HCT116 (cell line): ENCODE measurements at regions not wholly inside any gene's neighbourhood (a gene's known extent, or its start where the extent isn't known, plus 50 kb on each side); places are given as distances from the start of the nearest gene placed in this dataset.

ENCODE experiments used
- ATAC-seq: fragments of 200-7000 bp; cut with Tn5 transposase; 2 replicates; pipeline ENCODE4 v1.9.1; 2020; ENCODE audit warnings: mild to moderate bottlenecking, moderate library complexity
- BruUV-seq: library from RNA; stranded (reverse); fragments of 400-500 nt; replicated peaks from 2 replicates; lab custom pipeline; 2021; lab: Mats Ljungman, UMichigan
- CTCF ChIA-PET: fragments of 300-600 bp; sonication (Branson Sonifier 250); formaldehyde crosslinking; loops from one replicate; lab custom pipeline; 2021; ENCODE audit warnings: antibody characterized with exemption; lab: Charles Lee
- POLR2A ChIA-PET: fragments of 300-600, 350-600 bp; sonication (Branson Sonifier 250); formaldehyde crosslinking; loops from one replicate; lab custom pipeline; 2021; ENCODE audit warnings: antibody characterized with exemption; lab: Charles Lee
- RAD21 ChIA-PET, 2 experiments: fragments of 300-600 bp; sonication (Branson Sonifier 250); formaldehyde crosslinking; loops; one replicate each; lab custom pipeline; 2023; ENCODE audit warnings: low total read pairs in 2 of 2; ENCODE audit not compliant: uncharacterized antibody in 2 of 2, unreplicated experiment in 2 of 2, low non-redundant PET in 1 of 2; lab: Charles Lee
- DNase-seq: peaks from one replicate; pipeline ENCODE4 v3.0.0-alpha.2; 2010; ENCODE audit warnings: low read depth, low spot score
- H2AFZ ChIP-seq: fragments of 200-600 bp; shearing (Covaris generic), sonication (generic); 2 replicates; pipeline ENCODE4 v1.6.1; 2017; ENCODE audit warnings: low read depth, mixed run types, mixed read lengths, antibody characterized with exemption, low read length; ENCODE audit not compliant: poor library complexity, severe bottlenecking
- H3K27ac ChIP-seq: 2 replicates; pipeline ENCODE4 v1.5.1; 2012; ENCODE audit warnings: low read depth, low read length
- H3K27me3 ChIP-seq: fragments of 200-600 bp; sonication (generic); 2 replicates; pipeline ENCODE4 v1.6.1; 2016; ENCODE audit warnings: mixed run types, low read length, mixed read lengths; ENCODE audit not compliant: insufficient read depth
- H3K36me3 ChIP-seq, 2 experiments: fragments of 200-500 bp in 1 of 2; fragments of 200-600 bp in 1 of 2; sonication (Bioruptor generic) in 1 of 2; sonication (generic) in 1 of 2; 2 replicates each; pipeline versions ENCODE4 v1.5.1 to v1.6.1; 2014 to 2016; ENCODE audit warnings: low read length in 2 of 2, inconsistent platforms in 1 of 2, mixed read lengths in 1 of 2, mixed run types in 1 of 2; ENCODE audit not compliant: insufficient read depth in 2 of 2, control insufficient read depth in 1 of 2
- H3K4me1 ChIP-seq, 2 experiments: fragments of 200-600 bp in 1 of 2; sonication (generic) in 1 of 2; 2 replicates each; pipeline versions ENCODE4 v1.5.1 to v1.6.1; 2012 to 2017; ENCODE audit warnings: low read length in 2 of 2, inconsistent platforms in 1 of 2, mild to moderate bottlenecking in 1 of 2, mixed read lengths in 1 of 2, mixed run types in 1 of 2, moderate library complexity in 1 of 2; ENCODE audit not compliant: insufficient read depth in 2 of 2, control insufficient read depth in 1 of 2
- H3K4me2 ChIP-seq: fragments of 200-600 bp; sonication (generic); 2 replicates; pipeline ENCODE4 v1.6.1; 2017; ENCODE audit warnings: mixed run types, low read length, mixed read lengths
- H3K4me3 ChIP-seq, 2 experiments: fragments of 200-600 bp in 1 of 2; sonication (generic) in 1 of 2; replicated peaks in 1 of 2; 2 replicates each; pipeline ENCODE4 v1.5.1; 2011 to 2016; ENCODE audit warnings: low read length in 2 of 2, control low read depth in 1 of 2, low read depth in 1 of 2, mild to moderate bottlenecking in 1 of 2, mixed read lengths in 1 of 2, mixed run types in 1 of 2
- H3K79me2 ChIP-seq: fragments of 200-600 bp; sonication (generic); 2 replicates; pipeline ENCODE4 v1.6.1; 2017; ENCODE audit warnings: mild to moderate bottlenecking, mixed run types, low read length, moderate library complexity, mixed read lengths; ENCODE audit not compliant: insufficient read depth
- H3K9ac ChIP-seq: fragments of 200-600 bp; sonication (generic); 2 replicates; pipeline ENCODE4 v1.6.1; 2016; ENCODE audit warnings: low read length, mixed read lengths
- H3K9me2 ChIP-seq: fragments of 200-600 bp; sonication (generic), shearing (Covaris generic); 2 replicates; pipeline ENCODE4 v1.6.1; 2017; ENCODE audit warnings: mixed run types, mild to moderate bottlenecking, moderate library complexity; ENCODE audit not compliant: insufficient read depth
- H3K9me3 ChIP-seq, 2 experiments: fragments of 200-500 bp in 1 of 2; fragments of 200-600 bp in 1 of 2; sonication (Bioruptor generic) in 1 of 2; sonication (generic) in 1 of 2; 2 replicates each; pipeline ENCODE4 v1.6.1; 2014 to 2017; ENCODE audit warnings: low read length in 2 of 2, mixed read lengths in 2 of 2, inconsistent platforms in 1 of 2, low read depth in 1 of 2, mild to moderate bottlenecking in 1 of 2, mixed run types in 1 of 2, moderate library complexity in 1 of 2; ENCODE audit not compliant: control insufficient read depth in 1 of 2, insufficient read depth in 1 of 2
- H4K20me1 ChIP-seq: fragments of 200-600 bp; sonication (generic), shearing (Covaris generic); 2 replicates; pipeline ENCODE4 v1.6.1; 2017; ENCODE audit warnings: mixed run types, mild to moderate bottlenecking, moderate library complexity; ENCODE audit not compliant: insufficient read depth
- EGR1 ChIP-seq: IDR thresholded peaks from 2 replicates; pipeline ENCODE4 v1.6.1; 2012; ENCODE audit warnings: low read depth
- EZH2phosphoT487 ChIP-seq: fragments of 200-600 bp; IDR thresholded peaks from 2 replicates; pipeline ENCODE4 v1.6.1; 2018; ENCODE audit warnings: antibody characterized with exemption, borderline replicate concordance
- FOSL1 ChIP-seq: IDR thresholded peaks from 2 replicates; pipeline ENCODE4 v1.6.1; 2012; ENCODE audit warnings: low read depth
- POLR2A ChIP-seq: IDR thresholded peaks from 2 replicates; pipeline ENCODE4 v1.7.0; 2011; ENCODE audit warnings: borderline replicate concordance; ENCODE audit not compliant: insufficient read depth, insufficient read length; ENCODE audit errors: extremely low read depth
- POLR2AphosphoS5 ChIP-seq: IDR thresholded peaks from 2 replicates; pipeline ENCODE4 v1.6.1; 2011; ENCODE audit warnings: mild to moderate bottlenecking, low read depth, low read length, moderate library complexity
- SRF ChIP-seq: IDR thresholded peaks from 2 replicates; pipeline ENCODE4 v1.6.1; 2012; ENCODE audit warnings: low read depth
- intact Hi-C: fragments of 100-400 bp; cut with micrococcal nuclease; formaldehyde crosslinking; loops from 2 replicates; pipeline ENCODE4 v1.10.0; 2022
- TF ChIP-seq, protein P1 (sequence below): IDR thresholded peaks from 2 replicates; pipeline ENCODE4 v1.6.1; 2012; ENCODE audit warnings: low read depth

- peaks cover 0 to 11% of the 10 kb centered on the region in 2 experiments; a peak in 1 of 4 replicates for H3K9me3 ChIP-seq
- H3K4me1 ChIP-seq: no peaks in the 10 kb centered on the region
- no peaks in the 10 kb centered on the region for H3K9me2 ChIP-seq
- no peak overlapping the region for H3K4me2 ChIP-seq
- no peak overlapping the region for H3K9ac ChIP-seq
- intact Hi-C loops: no loop called here
- no peaks in the 10 kb centered on the region for H3K36me3 ChIP-seq
- DNase-seq (no peak), ATAC-seq (no peak)
- POLR2A ChIA-PET: no interaction called here
- no peak overlapping the region for H3K27ac ChIP-seq
- RAD21 ChIA-PET: no interaction called here
- no peak overlapping the region for H2AFZ ChIP-seq
- CTCF ChIA-PET: no interaction called here
- H3K4me3 ChIP-seq: no peak overlapping the region
- H3K27me3 ChIP-seq: no peaks in the 10 kb centered on the region
- no peaks in the 10 kb centered on the region for H4K20me1 ChIP-seq
- no TSS peak for BruUV-seq
- TF ChIP-seq, protein P1, sequence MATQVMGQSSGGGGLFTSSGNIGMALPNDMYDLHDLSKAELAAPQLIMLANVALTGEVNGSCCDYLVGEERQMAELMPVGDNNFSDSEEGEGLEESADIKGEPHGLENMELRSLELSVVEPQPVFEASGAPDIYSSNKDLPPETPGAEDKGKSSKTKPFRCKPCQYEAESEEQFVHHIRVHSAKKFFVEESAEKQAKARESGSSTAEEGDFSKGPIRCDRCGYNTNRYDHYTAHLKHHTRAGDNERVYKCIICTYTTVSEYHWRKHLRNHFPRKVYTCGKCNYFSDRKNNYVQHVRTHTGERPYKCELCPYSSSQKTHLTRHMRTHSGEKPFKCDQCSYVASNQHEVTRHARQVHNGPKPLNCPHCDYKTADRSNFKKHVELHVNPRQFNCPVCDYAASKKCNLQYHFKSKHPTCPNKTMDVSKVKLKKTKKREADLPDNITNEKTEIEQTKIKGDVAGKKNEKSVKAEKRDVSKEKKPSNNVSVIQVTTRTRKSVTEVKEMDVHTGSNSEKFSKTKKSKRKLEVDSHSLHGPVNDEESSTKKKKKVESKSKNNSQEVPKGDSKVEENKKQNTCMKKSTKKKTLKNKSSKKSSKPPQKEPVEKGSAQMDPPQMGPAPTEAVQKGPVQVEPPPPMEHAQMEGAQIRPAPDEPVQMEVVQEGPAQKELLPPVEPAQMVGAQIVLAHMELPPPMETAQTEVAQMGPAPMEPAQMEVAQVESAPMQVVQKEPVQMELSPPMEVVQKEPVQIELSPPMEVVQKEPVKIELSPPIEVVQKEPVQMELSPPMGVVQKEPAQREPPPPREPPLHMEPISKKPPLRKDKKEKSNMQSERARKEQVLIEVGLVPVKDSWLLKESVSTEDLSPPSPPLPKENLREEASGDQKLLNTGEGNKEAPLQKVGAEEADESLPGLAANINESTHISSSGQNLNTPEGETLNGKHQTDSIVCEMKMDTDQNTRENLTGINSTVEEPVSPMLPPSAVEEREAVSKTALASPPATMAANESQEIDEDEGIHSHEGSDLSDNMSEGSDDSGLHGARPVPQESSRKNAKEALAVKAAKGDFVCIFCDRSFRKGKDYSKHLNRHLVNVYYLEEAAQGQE: no peak
- TF ChIP-seq SRF: no peak
- no peaks in the 10 kb centered on the region for H3K79me2 ChIP-seq
Observed at GRCh38 chr10:5269791-5270190, 73.2 kb downstream of the AKR1C4 start.

DNA sequence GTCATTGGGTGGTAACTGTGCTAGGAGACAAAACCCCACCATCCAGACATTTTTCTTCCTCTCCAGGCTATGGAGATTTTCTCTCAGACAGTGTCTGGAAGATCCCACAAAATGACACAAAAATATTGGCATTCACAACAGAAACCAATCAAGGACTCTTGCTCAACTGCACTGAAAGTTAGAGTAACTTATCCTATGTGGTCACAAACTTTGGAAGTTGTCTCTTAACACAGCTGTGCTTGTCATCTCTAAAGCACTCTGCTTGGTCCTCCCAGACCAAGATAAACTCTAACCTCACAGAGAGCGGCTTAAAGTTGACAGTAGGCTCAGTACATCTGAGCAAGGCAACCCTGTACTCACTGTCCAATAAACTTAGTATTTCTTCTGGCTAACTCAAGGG is 74.9 kb downstream of the AKR1C4 start:
- RAD21 ChIA-PET: no interaction called here
- Histone ChIP-seq H3K27me3 (no peaks in the 10 kb centered on the region), H3K4me3 (no peak overlapping the region), H3K9me3 (peaks cover 0 to 5% of the 10 kb centered on the region in 2 experiments; a peak in 1 of 4 replicates), H2AFZ (no peak overlapping the region), H3K4me2 (no peak overlapping the region)
- POLR2A ChIA-PET: no interaction called here
- TF ChIP-seq EZH2phosphoT487 (no peak), EGR1 (no peak), POLR2A (no peak), POLR2AphosphoS5 (no peak), FOSL1 (no peak)
- TF ChIP-seq, protein P1: no peak
- TF ChIP-seq, all 23 proteins: peak for 0
- no peak overlapping the region for H3K9ac ChIP-seq
- no peaks in the 10 kb centered on the region for H4K20me1 ChIP-seq
- H3K4me1 ChIP-seq: no peaks in the 10 kb centered on the region
- intact Hi-C loops: no loop called here
- DNase-seq (no peak), ATAC-seq (no peak)
- no peaks in the 10 kb centered on the region for H3K9me2 ChIP-seq
- BruUV-seq: no TSS peak
- CTCF ChIA-PET: no interaction called here
- no peak overlapping the region for H3K27ac ChIP-seq
- no peaks in the 10 kb centered on the region for H3K79me2 ChIP-seq
- H3K36me3 ChIP-seq: no peaks in the 10 kb centered on the region
